HUES48 (cell line): ENCODE measurements at regions not wholly inside any gene's neighbourhood (a gene's known extent, or its start where the extent isn't known, plus 50 kb on each side); places are given as distances from the start of the nearest gene placed in this dataset.

Source experiments
- H3K27ac ChIP-seq: one replicate; pipeline ENCODE4 v1.7.0; 2013; ENCODE audit warnings: low read depth, low read length, inconsistent platforms
- H3K27me3 ChIP-seq: 2 replicates; pipeline ENCODE4 v1.6.1; 2013; ENCODE audit warnings: mild to moderate bottlenecking, low read length; ENCODE audit not compliant: control insufficient read depth, insufficient read depth
- H3K36me3 ChIP-seq: 2 replicates; pipeline ENCODE4 v1.6.1; 2013; ENCODE audit warnings: low read length; ENCODE audit not compliant: control insufficient read depth, insufficient read depth
- H3K4me1 ChIP-seq: 2 replicates; pipeline ENCODE4 v1.6.1; 2013; ENCODE audit warnings: mild to moderate bottlenecking, low read length; ENCODE audit not compliant: control insufficient read depth, insufficient read depth
- H3K4me3 ChIP-seq: 2 replicates; pipeline ENCODE4 v1.5.1; 2013; ENCODE audit warnings: mild to moderate bottlenecking, low read depth, low read length
- H3K9ac ChIP-seq: 2 replicates; pipeline ENCODE4 v1.6.1; 2013; ENCODE audit warnings: mild to moderate bottlenecking, low read depth, low read length, moderate library complexity
- H3K9me3 ChIP-seq: 2 replicates; pipeline ENCODE4 v1.6.1; 2013; ENCODE audit warnings: low read length; ENCODE audit not compliant: control insufficient read depth, insufficient read depth

GRCh38 chr14:101331141-101331525, 230.2 kb upstream of the DIO3 start:
- no peak overlapping the region for H3K4me3 ChIP-seq
- no peaks in the 10 kb centered on the region for H3K36me3 ChIP-seq
- H3K27ac ChIP-seq = no peak overlapping the region
- H3K27me3 ChIP-seq = peaks cover 2% of the 10 kb centered on the region; the same call in 1 of the 2 replicates
- no peaks in the 10 kb centered on the region for H3K4me1 ChIP-seq
- H3K9ac ChIP-seq = no peak overlapping the region
- H3K9me3 ChIP-seq = no peaks in the 10 kb centered on the region

- no peaks in the 10 kb centered on the region for H3K36me3 ChIP-seq
- no peak overlapping the region for H3K9ac ChIP-seq
- no peaks in the 10 kb centered on the region for H3K4me1 ChIP-seq
- no peaks in the 10 kb centered on the region for H3K9me3 ChIP-seq
- no peak overlapping the region for H3K27ac ChIP-seq
- H3K4me3 ChIP-seq = no peak overlapping the region
- peaks cover 2% of the 10 kb centered on the region; the same call in 1 of the 2 replicates for H3K27me3 ChIP-seq
Measured at GRCh38 chr14:101331661-101332169, 229.6 kb upstream of the DIO3 start.

GRCh38 chr14:101332281-101332680, 229.0 kb upstream of the DIO3 start:
- H3K9ac ChIP-seq = no peak overlapping the region
- peaks cover 2% of the 10 kb centered on the region; the same call in 1 of the 2 replicates for H3K27me3 ChIP-seq
- H3K9me3 ChIP-seq = no peaks in the 10 kb centered on the region
- H3K27ac ChIP-seq = no peak overlapping the region
- no peaks in the 10 kb centered on the region for H3K36me3 ChIP-seq
- H3K4me3 ChIP-seq = no peak overlapping the region
- H3K4me1 ChIP-seq = no peaks in the 10 kb centered on the region

- Histone ChIP-seq H3K4me3 (no peak overlapping the region), H3K4me1 (no peaks in the 10 kb centered on the region), H3K36me3 (no peaks in the 10 kb centered on the region), H3K9me3 (no peaks in the 10 kb centered on the region), H3K27ac (no peak overlapping the region), H3K9ac (no peak overlapping the region), H3K27me3 (peaks cover 2% of the 10 kb centered on the region; the same call in 1 of the 2 replicates)
Measured at GRCh38 chr14:101333335-101334280, 227.7 kb upstream of the DIO3 start.

DNA sequence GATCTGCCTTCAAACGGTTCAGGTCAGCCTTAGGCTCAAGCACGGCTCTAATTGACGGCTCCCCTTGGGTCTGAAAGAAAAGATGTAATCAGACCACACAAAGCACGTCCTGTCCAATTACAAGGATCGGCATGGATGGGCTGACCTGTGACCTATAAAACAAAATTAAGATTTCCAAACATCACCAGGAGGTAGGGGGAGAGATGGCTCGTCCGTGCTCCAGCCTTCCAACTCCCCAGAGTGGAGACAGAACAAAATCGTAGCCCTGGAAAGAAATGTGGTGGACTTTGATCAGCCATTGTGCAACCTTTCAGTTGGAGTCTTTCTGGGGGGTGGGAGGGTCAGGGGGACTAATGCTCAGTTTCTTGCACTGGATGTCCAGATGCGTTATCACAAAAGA, 226.6 kb upstream of the DIO3 start:
- H3K36me3 ChIP-seq = no peaks in the 10 kb centered on the region
- no peaks in the 10 kb centered on the region for H3K9me3 ChIP-seq
- no peak overlapping the region for H3K9ac ChIP-seq
- H3K27me3 ChIP-seq = peaks cover 2% of the 10 kb centered on the region; the same call in 1 of the 2 replicates
- no peaks in the 10 kb centered on the region for H3K4me1 ChIP-seq
- no peak overlapping the region for H3K27ac ChIP-seq
- no peak overlapping the region for H3K4me3 ChIP-seq

DNA sequence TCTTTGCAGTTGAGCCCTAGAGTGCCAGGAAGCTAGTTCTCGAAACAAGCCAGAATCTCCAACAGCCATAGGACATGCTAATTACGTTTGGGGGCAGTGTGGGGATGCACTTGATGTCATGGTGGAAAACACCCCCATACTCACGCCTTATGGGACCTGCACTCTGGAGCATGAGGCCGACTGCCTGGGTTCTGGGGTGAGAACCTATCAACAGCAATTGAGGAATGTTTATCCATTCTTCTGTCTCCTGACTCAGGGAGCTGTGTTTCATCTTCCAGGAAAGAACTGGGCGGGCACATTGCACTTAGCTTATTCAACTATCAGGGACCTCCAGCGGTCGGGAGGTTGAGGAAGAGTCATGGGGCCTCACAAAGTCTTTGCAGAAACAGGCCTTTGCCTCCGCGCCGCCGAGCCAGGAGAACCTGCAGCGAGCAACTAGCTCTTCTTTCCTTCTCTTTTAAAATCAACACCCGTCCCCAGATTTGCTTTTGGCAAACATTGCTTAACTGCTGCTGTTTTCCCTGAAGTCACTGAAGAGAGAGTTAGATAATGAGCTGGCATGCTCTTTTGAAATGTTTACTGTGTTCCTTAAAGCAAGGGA, 226.1 kb upstream of the DIO3 start:
- Histone ChIP-seq H3K9ac (no peak overlapping the region), H3K36me3 (no peaks in the 10 kb centered on the region), H3K27me3 (peaks cover 2% of the 10 kb centered on the region; the same call in 1 of the 2 replicates), H3K4me3 (no peak overlapping the region), H3K4me1 (no peaks in the 10 kb centered on the region), H3K9me3 (no peaks in the 10 kb centered on the region), H3K27ac (no peak overlapping the region)

DNA sequence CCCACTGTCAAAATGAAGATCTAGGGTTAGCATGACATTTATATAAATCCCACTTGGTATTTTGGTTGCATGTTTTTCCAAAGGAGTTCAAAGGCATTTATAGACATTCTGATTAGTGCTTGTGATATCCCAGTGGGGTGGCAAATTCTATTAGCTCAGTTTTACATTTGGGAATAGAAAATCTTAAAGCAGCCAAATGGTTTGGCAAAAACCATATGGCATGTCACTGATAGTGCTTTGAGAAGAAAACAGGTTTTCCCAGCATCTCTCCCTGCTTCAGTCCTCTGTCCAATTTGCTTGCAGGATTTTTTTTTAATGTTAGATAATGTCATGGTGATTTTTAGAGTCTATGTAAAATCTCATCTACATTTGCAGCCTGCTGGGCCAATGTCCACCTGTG, 225.1 kb upstream of the DIO3 start:
- Histone ChIP-seq H3K36me3 (no peaks in the 10 kb centered on the region), H3K4me1 (no peaks in the 10 kb centered on the region), H3K9me3 (no peaks in the 10 kb centered on the region), H3K27ac (no peak overlapping the region), H3K9ac (no peak overlapping the region), H3K27me3 (peaks cover 2% of the 10 kb centered on the region; the same call in 1 of the 2 replicates), H3K4me3 (no peak overlapping the region)

- H3K27me3 ChIP-seq = no peaks in the 10 kb centered on the region
- no peaks in the 10 kb centered on the region for H3K9me3 ChIP-seq
- no peaks in the 10 kb centered on the region for H3K36me3 ChIP-seq
- H3K4me3 ChIP-seq = no peak overlapping the region
- H3K9ac ChIP-seq = no peak overlapping the region
- H3K4me1 ChIP-seq = no peaks in the 10 kb centered on the region
- no peak overlapping the region for H3K27ac ChIP-seq
Measured at GRCh38 chr14:101337053-101337452, 224.2 kb upstream of the DIO3 start.

DNA sequence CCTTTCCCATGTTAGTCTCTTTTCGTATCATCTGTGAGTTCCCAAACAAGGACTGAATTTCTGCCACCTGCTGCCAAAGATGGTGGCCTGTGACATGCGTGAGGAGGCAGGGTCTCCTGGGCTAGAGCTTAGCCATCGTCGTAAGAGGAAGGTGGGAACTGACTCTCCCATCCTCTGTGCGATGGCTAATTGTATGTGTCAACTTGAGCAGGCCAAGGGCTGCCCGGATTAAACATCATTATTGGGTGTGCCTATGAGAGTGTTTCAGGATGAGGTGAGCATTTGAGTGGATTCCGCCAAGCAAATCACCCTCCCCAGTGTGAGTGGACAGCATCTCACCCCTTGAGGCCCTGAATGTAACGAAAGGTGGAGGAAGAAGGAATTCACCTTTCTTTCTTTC, 220.7 kb upstream of the DIO3 start:
- Histone ChIP-seq H3K27me3 (no peaks in the 10 kb centered on the region), H3K4me3 (no peak overlapping the region), H3K4me1 (no peaks in the 10 kb centered on the region), H3K9ac (no peak overlapping the region), H3K9me3 (no peaks in the 10 kb centered on the region), H3K27ac (no peak overlapping the region), H3K36me3 (no peaks in the 10 kb centered on the region)

DNA sequence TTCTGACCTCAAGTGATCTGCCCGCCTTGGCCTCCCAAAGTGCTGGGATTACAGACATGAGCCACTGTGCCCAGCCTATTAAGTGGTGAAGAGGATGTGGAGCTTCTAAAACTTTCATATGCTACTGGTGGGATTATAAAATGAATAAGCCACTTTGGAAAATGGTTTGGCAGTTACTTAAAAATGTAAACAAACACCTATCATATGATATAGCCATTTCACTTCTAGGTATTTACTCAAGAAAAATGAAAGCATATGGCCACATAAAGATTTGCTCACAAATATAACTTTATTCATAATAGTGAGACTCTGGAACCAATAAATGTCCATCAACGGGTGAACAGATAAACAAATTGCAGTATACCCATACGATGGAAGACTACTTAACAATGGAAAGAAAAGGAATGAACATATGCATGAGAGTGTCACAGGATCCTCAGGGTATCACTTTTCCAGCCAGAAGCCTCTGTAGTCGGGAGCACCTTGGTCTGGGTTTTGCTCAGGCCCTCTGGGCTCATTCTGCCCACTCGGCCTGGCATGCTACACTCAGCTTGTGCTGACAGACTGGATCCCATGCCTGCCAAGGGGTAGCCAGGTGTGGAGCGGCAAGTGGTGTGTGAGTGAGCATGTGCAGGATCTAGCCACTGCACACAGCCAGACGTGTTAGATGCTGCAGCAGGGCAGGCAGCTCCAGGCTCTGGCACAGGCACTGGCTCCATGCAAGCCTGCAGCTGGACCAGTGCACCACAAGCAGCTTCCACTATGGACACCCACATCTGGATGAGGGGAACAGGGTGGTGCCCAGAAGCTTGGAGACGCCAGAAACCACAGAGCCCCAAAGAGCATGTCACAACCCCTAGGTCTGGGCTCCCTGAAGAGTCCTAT, 213.2 kb upstream of the DIO3 start:
- H3K27me3 ChIP-seq = no peaks in the 10 kb centered on the region
- H3K9me3 ChIP-seq = peaks cover 8% of the 10 kb centered on the region
- H3K36me3 ChIP-seq = no peaks in the 10 kb centered on the region
- no peak overlapping the region for H3K4me3 ChIP-seq
- no peak overlapping the region for H3K9ac ChIP-seq
- no peak overlapping the region for H3K27ac ChIP-seq
- no peaks in the 10 kb centered on the region for H3K4me1 ChIP-seq
